HFF-Myc (cell line): ENCODE measurements at regions not wholly inside any gene's neighbourhood (a gene's known extent, or its start where the extent isn't known, plus 50 kb on each side); places are given as distances from the start of the nearest gene placed in this dataset.

Experiments
- DNase-seq: peaks from one replicate; pipeline ENCODE4 v3.0.0-alpha.2; 2011; ENCODE audit warnings: low read depth; ENCODE audit errors: extremely low read depth
- H3K4me3 ChIP-seq: replicated peaks from 2 replicates; pipeline ENCODE4 v1.5.1; 2011; ENCODE audit warnings: low read depth, mild to moderate bottlenecking, control low read depth, low read length
- TF ChIP-seq, protein P1 (sequence below): IDR thresholded peaks from 2 replicates; pipeline ENCODE4 v1.5.1; 2012; ENCODE audit warnings: mild to moderate bottlenecking, low read depth, low read length, control low read depth; ENCODE audit errors: missing control alignments

- TF ChIP-seq, protein P1, sequence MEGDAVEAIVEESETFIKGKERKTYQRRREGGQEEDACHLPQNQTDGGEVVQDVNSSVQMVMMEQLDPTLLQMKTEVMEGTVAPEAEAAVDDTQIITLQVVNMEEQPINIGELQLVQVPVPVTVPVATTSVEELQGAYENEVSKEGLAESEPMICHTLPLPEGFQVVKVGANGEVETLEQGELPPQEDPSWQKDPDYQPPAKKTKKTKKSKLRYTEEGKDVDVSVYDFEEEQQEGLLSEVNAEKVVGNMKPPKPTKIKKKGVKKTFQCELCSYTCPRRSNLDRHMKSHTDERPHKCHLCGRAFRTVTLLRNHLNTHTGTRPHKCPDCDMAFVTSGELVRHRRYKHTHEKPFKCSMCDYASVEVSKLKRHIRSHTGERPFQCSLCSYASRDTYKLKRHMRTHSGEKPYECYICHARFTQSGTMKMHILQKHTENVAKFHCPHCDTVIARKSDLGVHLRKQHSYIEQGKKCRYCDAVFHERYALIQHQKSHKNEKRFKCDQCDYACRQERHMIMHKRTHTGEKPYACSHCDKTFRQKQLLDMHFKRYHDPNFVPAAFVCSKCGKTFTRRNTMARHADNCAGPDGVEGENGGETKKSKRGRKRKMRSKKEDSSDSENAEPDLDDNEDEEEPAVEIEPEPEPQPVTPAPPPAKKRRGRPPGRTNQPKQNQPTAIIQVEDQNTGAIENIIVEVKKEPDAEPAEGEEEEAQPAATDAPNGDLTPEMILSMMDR: no peak
- no peak for DNase-seq
- H3K4me3 ChIP-seq: no peak overlapping the region
Observed at GRCh38 chr14:22487941-22488340, 101.1 kb downstream of the DAD1 start.

DNA sequence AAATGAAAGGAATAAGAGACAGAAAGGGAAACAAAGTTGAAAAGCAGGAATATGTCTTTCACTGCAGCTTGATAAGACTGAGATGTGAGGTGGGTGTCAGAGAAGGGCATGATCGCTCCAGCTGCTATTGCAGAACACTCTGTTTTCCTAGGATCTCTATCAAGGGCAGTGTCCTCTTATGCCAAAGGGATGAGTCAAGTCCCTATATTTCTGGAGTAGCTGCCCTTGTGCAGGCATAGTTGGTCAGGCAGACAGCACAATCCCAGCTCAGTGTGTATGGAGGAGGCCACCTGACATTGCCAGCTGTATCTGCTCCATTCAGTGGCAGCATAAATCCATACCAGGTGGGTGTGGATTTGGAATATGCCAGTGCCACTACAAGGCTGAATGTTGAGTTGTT is 101.6 kb downstream of the DAD1 start:
- TF ChIP-seq, protein P1: no peak
- no peak for DNase-seq
- H3K4me3 ChIP-seq: no peak overlapping the region

GRCh38 chr14:22486675-22487074 is 102.3 kb downstream of the DAD1 start:
- no peak for DNase-seq
- no peak overlapping the region for H3K4me3 ChIP-seq
- TF ChIP-seq, protein P1: no peak

DNA sequence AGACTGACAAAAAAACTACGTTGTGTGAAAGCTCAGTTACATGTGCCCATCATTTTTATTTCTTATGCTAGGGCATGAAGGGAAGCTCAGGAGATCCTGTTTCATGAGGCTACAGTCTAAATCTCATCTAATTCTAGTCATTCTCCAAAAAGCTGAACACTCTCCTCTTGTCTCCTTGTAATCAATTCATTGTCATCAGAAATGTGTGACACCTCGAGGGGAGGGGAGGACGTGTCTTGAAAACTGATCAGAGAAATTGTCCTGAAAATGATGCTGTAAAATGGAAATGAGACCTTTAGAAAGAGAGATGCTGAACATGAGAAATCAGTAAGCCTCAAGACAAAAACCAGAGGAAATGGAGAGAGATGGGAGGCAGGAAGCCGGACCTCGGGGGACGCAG is 103.4 kb downstream of the DAD1 start:
- TF ChIP-seq, protein P1: no peak
- DNase-seq: no peak
- H3K4me3 ChIP-seq: no peak overlapping the region

DNA sequence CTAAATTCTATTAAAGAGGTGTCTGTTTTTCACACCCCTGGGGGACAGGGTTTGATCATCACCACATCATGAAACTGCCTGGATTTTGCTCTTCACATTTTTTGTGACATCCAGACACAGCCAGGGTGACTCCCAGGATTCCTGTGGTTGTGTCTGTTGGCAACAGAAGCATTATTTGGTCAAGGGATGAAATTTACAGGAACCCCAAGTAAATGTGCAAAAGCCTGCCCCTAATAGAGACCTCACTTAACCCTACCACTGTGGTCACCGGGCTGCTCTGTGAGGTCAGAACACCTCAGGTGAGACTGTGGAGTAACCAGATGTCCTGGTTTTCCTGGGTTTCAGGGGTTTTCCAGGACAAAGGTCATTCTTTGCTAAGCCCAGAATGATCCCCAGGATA is 103.8 kb downstream of the DAD1 start:
- no peak overlapping the region for H3K4me3 ChIP-seq
- TF ChIP-seq, protein P1: no peak

GRCh38 chr14:22484632-22485031 is 104.4 kb downstream of the DAD1 start:
- DNase-seq: no peak
- TF ChIP-seq, protein P1: no peak
- no peak overlapping the region for H3K4me3 ChIP-seq

More for the DNA sequence above, 103.8 kb downstream of the DAD1 start:
- DNase-seq: no peak

DNA sequence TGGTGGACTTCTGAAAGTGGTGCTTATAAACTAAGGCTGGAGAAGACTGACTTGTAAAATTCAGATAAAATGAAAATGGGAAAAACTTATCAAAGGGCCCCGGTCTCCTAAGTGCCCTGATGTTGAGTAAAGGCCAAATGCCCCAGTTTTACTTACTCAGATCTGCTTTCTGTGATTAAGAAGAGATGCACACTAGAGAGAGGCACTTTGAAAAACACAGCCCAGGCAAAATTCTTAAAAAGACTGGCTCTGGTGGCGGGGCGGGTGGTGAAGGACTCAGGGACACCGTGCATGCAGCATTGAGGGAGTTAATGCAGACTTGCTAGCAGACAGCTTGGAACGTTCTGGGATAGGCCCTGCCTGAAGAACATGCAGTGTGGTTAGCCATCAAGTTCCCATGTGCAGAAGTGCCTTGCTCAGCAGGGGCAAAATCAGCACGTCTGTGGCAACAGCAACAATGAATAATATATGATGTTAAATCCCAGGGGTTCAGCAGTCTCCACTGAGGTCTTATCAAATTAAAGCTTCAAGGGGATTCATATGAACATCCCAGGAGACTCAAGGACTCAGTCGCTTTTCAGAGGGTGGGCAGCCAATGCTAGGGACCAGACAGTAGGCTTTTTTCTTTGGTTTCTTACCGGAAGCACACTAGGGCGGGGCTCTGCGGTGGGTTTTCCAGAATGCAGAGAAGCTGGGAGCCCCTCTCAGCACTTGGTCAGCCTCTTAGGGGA is 105.0 kb downstream of the DAD1 start:
- DNase-seq: no peak
- TF ChIP-seq, protein P1: no peak
- no peak overlapping the region for H3K4me3 ChIP-seq
